ENCODE measurements at regions not wholly inside any gene's neighbourhood (a gene's known extent, or its start where the extent isn't known, plus 50 kb on each side); places are given as distances from the start of the nearest gene placed in this dataset.
A peak's percentile ranks its signal among the peaks of the same experiment; 100 is the strongest.

- peak; percentile 15 for DNase-seq
These were observed 89.8 kb downstream of the PTTG1 start for GRCh38 chr5:160511280-160511929.
